IPS-NIHi7 (cell line): ENCODE measurements at regions not wholly inside any gene's neighbourhood (a gene's known extent, or its start where the extent isn't known, plus 50 kb on each side); places are given as distances from the start of the nearest gene placed in this dataset.

Source experiments
- DNase-seq: peaks from one replicate; pipeline ENCODE4 v3.0.0; 2012; ENCODE audit warnings: mixed read lengths; ENCODE audit errors: extremely low spot score

DNA sequence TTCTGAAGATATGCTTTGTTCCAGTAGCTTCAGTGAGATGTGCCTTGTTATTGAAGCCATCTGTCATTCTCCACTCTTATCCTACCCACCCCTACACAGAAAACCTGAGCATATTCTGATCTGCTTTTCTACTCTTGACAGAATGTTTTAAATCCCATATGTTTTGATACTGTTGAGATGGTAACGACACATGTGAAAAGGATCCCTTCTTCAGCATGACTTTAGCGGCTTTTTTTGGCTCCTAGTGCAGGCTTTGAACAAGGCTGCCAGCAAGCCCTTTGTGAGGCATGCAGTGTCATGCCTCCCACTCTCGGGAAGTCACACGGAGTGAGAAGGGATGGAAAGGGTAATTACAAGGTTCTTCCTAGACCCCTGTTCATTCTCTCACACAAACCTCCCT is 228.8 kb upstream of the RGS6 start:
- no peak for DNase-seq

DNA sequence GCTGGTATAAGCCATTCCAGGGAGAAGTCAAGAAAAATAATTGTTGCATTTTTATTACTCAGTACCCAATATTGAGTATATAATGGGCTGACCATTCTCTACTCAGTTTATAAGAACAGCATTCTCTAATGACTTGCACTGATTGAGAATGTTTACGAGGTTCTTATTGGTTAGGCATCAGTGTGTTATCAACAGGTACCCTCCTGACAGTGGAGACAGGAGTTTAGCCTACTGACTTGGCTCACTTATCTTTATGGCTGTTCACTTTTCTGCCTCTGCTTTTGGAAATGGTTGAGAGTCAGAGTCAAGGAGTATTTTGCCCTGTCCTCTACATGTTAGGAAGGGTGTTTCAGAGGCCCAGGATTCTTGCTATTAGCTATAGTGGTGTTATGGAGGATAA is 228.0 kb upstream of the RGS6 start:
- no peak for DNase-seq

DNA sequence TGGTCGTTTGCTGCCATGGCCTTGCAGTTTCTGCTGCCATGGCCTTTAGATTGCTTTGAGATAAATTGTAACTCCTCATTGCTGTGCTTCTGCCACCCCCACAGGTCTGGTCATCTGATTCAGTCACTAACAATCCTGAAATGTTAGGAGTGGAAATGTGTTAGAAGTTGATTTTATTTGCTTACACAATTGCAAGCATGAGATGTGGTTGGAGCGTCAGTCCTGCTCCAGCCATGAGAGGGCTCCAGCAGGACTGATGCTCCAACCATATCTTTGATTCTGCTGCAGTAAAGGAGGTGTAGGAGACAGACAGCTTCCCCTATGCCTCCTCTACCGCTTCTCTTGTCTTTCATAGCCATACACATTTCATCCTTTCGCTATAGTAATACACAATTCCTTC is 226.8 kb upstream of the RGS6 start:
- no peak for DNase-seq

DNA sequence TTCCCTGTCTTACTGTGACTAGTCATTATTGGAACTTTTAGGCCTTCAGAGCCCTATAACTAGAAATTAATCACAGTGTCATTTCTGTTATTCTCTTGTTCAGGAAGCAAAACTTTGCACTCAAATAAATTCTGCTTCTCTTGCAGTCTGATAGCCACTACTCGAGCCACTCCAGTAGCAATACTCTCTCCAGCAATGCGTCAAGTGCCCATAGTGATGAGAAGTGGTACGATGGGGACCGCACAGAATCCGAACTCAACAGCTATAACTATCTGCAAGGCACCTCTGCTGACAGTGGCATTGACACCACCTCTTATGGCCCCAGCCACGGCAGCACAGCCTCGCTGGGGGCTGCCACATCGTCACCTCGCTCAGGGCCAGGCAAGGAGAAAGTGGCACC is 223.2 kb upstream of the RGS6 start:
- no peak for DNase-seq

DNA sequence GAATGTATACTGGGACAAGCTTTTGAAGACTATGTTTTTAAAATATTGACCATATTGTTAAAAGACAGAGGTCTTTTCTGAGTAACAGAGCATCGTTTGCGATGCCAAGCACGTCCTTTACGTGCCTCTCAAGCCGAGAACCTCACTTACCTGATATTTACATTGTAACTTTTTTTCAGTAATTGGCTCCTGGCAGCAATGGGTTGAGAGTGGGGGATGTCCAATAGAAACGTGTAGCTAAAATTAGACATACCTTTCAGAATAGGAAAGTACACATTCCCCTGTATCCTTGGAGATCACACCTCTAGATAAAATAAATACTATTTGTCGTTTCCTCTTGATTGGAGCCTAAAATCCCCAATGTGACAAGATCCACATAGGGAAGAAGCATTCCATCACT is 222.2 kb upstream of the RGS6 start:
- DNase-seq, result no peak

DNA sequence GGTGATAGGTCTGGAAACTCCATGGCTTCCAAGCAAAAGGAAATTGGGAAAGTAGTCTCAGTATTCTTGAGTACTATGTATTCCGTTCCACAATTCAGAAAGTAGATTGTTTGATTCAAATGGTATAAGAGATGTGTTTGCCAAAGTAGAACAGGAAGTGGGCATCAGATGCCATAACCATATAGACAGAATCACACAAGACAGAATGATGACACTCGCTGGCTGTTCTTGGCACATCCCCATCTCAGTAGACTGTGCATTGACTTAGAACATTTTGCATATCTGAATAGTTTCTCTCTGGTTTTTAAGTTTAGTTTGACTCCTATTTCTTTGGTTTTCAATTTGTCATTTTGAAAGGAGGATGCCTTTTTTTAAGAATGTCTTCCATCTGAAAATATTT is 221.1 kb upstream of the RGS6 start:
- DNase-seq, result no peak

DNA sequence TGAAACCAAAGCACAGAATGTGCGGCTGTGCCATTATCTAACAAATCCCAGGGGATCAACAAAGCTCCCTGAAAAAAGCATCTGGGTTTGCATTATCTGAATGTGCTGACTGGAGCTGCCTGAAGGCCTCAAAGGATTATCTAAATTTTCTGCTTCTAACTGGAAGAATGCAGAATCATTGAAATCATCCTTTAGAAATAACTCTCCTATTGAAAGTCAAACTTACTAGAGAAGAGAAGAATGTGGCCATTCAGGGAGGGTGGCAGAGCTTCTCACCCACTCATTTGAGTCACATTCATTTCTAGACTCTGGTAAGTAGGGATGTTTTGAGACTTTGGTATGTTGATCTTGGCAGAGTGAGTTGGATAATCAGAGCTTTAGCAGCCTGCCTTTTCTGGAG is 220.6 kb upstream of the RGS6 start:
- DNase-seq, result no peak

DNA sequence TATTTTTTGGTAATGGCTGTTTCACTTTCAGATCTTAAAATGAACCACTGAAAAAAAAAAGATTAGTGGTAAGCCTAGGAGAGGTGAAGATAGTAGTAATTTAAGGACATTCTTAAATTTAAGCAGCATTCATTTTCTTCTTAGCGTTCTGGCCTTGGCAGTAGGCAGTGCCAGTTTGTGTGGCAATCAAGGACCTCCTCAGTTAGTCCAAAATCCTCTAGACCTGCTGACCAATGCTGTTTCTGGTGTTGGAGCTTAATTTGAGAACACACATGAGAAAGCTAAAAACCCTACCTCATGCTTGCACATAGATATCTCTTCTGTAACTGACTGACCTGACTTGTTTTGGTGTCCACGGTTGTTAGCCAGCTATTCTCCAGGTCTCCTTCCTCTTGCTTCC is 219.8 kb upstream of the RGS6 start:
- DNase-seq, result no peak

DNA sequence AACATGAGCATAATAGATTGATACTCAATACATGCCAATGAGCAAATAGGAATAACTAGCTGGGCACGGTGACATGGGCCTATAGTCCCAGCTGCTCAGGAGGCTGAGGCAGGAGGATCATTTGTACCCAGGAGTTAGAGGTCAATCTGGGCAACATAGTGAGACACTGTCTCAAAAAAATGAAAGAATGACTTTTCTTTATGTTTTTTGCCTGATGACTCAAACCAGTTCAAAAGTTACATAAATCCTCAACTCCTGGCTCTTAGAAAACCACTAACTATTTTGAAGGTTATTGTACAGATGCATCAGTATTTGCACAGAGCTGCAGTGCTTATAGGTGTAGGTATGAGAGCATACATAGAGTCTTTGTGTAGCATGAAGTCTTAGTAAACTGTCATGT is 219.2 kb upstream of the RGS6 start:
- DNase-seq, result no peak

DNA sequence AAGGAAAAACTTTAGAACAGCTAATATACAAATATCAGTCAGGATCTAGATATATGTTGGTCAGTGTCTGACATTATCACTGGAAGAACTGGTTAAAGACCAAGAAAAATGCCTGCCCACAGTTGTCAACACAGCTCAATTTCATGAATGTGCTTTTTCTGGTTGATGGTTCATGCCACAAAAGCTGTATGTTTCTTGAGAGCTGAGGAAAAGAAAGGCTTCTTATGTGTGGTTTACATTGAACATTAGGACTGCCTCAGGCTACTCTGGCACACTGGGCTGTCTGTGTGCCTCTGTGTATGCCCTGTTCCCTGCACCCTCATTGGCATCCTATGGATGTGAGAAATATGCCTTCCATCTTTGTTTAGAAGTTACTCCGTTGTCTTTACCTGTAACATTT is 218.8 kb upstream of the RGS6 start:
- DNase-seq, result no peak

DNA sequence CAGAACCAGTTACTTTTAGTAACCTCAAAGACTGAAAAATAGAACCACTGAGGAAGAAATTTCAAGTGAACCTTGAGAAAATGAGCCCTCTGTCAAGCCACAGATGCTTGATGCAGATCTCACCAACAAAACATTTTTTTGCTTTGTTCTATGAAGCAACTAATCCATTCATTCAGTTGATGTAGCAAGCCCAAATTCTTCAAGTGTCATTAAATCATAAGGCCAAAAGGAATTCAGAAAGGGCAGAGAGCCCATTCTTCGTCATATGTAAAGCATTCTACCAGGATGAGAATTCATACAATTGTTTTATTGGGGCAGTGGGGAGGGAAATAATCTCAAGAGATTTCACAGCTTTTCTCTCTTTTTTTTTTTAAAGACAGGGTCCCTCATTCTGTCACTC is 218.0 kb upstream of the RGS6 start:
- DNase-seq, result no peak

DNA sequence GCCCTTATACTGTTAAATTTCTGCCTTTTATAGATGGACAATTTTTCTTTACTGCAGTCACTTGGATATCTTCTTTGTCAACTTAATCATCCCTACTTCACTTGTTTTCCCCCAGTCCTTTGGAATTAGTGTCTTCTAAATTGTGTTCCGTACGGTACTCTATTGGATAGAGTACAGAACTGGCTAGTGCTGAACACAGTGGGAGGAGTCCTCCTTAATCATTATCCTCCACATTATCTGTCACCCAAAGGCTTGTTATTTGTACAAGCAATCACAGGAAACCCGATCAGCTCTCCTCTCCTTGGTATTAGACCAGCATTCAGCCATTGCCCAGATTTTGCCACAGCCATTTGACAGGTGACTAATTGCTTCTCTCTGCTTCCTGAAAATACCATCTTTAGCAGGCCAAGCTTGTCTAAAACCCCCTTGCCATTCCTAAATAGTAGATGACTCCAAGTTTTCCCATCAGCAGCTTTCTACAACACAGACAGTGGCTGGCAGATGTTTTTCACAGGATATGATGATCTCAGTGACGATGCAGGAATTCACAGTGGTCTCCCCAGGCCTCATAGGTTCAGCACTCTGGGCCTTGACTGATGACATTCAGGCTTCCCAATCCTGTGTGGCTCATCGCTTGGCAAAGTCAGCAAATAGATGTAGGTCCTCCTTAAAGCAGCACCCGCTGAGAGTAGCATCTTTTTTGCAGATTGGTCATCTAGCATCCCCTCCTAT is 216.0 kb upstream of the RGS6 start:
- no peak for DNase-seq

DNA sequence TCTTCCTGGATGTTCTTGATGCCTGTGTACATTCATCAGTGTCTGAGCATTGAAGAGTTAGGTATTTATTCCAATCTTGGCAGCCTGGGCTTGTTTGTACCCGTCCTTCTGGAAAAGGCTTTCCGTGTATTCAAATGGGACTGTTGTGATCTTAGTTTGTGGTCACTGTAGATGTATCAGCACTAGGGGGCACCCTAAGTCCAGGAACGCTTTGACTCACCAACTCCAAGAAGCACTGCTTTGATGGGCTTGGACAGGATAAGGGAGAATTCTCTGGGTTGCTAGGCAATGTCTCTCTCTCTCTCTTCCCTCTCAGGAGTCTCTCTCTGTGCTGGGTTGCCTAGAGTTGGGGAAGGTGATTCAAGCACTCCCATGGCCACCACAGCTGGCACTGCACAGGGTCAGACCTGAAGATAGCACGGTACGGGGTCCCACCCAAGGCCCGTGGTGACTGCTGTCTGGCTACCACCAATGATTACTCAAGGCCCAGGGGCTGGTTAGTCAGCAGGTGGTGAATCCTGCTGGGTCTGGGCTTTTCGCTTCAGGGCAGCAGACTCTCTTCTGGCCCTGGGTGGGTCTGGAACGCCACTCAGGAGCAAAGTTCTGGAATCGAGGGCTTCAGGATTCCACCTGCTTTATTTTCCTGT is 211.1 kb upstream of the RGS6 start:
- DNase-seq, result peak; percentile 82

DNA sequence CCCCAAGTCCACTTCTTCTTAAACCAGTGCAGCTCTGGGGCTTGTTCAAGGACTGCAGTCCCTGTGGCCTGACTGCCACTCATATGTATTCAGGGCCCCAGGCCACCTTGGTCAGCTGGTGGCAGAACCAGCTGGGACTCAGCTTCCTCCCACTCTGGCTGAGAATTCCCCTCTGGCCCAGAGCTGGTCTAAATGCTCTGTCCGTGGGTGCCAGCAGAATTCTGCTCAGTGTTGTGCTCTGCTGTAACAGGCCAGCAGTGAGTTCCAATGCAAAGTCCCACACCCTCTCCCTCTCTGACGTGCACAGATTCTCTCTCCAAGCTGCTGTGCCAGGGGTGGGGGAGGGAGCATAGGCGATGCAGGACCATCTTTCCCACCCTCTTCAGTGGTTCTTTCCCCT is 210.4 kb upstream of the RGS6 start:
- no peak for DNase-seq

DNA sequence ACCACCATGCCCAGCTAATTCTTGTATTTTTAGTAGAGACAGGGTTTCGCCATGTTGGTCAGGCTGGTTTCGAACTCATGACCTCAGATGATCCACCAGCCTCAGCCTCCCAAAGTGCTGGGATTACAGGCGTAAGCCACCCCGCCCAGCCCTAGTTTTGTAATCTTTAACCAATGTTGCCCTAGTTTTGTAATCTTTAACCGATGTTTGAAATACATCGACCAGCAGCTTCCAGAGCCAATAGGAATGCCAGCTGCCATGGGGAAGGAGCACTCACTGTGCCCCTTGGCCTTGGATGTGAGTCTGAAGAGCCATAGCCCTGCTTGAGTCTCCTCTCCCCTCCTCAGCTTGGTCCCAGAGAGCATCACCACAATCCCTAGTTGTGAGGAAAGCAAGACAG is 209.3 kb upstream of the RGS6 start:
- no peak for DNase-seq

DNA sequence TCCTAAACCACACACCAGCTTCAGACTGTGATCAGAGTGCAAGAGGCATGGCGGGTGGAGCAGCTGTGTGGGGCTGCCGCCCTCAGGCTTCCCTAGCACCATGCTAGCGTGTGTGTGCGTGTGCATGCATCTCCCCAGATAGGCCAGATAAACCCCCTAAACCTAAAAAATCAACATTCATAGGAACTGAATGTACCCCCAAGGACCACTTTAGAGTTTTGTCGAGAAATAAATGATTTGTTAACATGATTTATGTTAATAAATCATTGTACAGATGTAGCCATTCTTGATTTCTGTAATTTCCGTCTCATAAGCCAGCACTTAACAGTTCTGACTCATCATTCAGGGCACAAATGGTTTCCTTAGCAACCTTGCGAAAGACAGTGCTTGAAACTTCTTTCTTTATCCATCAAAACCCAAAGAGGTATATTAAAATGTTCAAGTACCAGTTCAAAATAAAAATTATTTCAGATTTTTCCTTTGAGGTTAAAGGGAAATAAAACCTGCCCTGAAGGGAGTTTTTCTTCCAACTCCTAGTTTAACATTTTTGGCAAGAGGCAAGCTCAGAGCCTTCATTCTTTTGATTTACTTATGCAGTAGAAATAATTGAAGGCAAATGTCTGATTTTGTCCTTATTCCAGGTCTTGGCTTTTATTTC is 206.2 kb upstream of the RGS6 start:
- DNase-seq, result no peak

DNA sequence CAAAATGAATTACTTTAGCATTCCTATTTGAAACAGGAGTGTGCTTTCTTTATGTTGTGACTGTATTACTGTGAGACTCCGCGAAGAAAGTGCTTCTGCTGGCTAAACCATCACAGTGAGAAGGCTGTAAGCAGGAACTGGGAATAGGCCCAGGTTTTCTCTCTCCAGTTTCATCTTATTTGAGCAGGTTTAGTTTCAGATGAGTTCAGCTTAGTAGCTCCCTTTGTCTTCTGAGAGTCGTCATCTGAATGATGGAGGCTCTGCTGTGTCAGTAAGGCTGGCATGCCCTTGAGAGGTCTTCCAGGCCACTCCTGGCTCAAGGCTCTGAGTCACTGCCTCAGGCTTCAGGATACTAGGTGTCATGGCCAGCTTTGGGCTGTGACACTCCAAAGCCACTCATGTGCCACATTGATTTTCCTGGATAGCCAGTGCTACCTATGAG is 205.6 kb upstream of the RGS6 start:
- no peak for DNase-seq

DNA sequence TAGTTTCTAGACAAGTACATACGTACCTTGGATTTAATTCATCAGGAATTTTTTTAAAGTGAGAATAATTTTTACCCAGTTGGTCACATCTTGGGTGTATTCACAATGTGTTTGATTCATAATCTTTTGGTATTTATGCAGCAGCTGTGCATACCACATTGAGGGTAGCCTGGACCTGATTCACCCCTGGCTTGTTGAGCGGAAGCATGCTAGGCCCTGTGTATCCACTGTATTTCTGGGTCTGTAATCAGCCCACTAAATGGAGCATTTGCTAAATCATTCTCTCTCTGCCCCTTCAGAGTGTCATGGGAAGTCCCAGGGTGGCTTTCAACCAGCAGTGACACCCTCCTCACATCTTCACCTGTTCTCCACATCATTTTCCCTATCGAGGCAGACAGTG is 203.8 kb upstream of the RGS6 start:
- DNase-seq, result no peak

DNA sequence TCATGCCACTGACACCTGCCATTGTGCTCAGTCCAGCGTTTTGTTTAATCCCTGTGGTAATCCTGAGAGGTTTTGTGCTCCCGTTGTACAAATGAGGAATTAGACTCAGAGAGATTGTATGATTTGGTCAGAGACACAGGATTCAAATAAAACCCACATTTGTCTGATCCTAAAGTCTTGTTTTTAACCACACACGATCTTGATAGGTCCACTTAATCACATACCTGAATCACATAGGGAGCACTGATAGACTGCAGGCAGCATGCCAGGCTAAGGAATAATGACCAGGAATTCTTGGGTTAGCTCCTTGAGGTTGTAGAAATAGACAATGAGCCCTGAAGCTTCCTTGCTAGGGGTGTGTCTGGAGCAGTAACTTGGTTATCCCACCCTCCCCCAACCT is 202.6 kb upstream of the RGS6 start:
- no peak for DNase-seq

DNA sequence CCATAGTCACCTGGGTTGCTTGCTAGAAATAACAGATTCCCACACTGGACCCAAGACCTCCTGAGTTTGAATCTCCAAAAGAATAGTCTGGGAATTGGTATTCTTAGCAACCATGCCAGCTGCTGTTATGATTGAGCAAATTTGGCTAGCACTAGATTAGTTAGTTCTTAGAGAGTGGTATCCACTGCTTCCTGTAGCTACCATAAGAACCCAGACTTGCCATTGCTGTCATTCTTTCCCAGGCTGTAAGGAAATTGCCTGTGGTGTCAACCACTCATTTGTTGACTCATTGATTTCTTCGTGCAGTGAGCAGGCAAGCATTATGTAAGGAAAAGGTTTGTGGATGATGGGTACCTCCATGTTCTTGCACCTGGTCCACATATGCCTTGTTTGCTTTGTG is 201.8 kb upstream of the RGS6 start:
- DNase-seq, result no peak

DNA sequence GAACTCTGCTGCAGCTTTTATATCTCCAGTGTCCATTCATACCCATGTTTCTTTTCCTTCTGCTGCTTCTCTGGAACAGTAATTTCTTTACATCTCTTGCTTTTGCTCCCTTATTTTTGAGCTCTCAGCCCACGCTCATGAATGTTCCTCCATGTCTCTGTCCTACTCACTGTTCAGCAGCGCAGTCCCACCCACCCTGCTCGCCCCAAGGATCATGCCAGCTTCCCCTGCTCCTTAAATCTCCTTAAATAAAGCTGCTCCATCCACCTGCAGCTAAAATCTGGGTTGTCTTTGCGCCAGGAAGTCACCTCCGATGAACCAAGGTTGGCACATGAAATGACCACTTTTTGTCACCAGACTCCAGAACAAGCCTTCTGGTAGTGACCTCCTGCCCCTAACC is 201.1 kb upstream of the RGS6 start:
- DNase-seq, result no peak

DNA sequence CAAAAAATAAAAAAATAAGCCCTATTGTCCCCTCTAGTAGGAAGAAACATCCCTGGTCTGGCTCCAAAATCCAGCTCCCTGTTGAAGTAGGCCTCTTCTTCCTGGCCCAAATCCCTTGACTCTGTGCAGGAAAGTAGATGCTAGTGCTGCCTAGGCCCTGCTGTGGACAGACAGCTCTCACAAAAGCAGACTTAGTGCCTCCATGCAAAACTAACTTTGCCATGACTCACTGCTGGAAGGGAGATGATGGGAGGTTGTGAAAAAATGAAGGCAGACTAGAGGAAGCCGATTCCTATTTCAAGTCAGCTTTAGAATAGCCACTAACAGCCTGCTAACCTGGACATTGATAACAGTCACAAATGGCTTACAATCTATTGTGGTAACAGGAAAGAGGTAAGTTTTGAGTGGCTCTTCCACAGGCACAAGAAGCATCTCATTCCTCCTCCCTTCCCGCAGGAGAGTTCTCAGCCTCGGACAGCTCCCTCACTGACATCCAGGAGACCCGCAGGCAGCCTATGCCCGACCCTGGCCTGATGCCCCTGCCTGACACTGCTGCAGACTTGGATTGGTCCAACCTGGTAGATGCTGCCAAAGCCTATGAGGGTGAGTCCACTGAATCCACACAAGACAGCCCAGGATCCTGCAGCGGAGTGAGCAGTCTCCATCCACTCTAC is 198.9 kb upstream of the RGS6 start:
- DNase-seq, result no peak

DNA sequence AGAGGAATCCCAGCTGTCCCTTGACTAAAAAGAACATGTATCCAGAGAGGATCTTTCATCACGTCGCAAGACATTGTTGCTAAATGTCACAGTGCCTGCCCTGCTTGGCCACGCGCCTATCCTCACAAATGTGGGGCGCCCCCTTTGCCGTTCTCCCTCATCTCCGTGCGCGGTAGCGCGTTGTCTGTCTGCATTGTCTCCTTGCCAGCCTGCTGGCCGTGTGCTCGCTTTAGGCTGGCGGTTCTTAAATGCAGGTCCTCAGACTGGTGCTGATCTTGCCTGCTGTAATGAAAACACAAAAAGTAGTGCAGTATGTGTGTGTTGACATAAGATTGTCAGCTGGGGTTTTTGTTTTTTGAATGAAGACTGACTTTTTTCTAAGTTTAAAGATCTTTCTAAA is 198.2 kb upstream of the RGS6 start:
- no peak for DNase-seq
